HL-60 (cell line): ENCODE measurements at regions not wholly inside any gene's neighbourhood (a gene's known extent, or its start where the extent isn't known, plus 50 kb on each side); places are given as distances from the start of the nearest gene placed in this dataset.
"Not testable (repeated sequence)": the region's sequence is repeated elsewhere in the genome, so short reads cannot be mapped to it uniquely, and the experiment has no call there.

Source experiments
- DNase-seq, 2 experiments: peaks; one replicate each; pipeline ENCODE4 v3.0.0-alpha.2; 2010 to 2020; ENCODE audit warnings: low read depth in 1 of 2, low spot score in 1 of 2
- H3K27ac ChIP-seq: fragments of 250-450 bp; sonication (Bioruptor Pico); replicated peaks from 2 replicates; pipeline ENCODE4 v1.5.1; 2020; ENCODE audit warnings: mild to moderate bottlenecking, moderate library complexity
- H3K27me3 ChIP-seq: fragments of 250-450 bp; sonication (Bioruptor Pico); 2 replicates; pipeline ENCODE4 v1.5.1; 2021; ENCODE audit warnings: mild to moderate bottlenecking, moderate library complexity; ENCODE audit not compliant: insufficient read depth, poor library complexity, severe bottlenecking
- H3K4me3 ChIP-seq: replicated peaks from 2 replicates; pipeline ENCODE4 v1.5.1; 2011; ENCODE audit warnings: mild to moderate bottlenecking, control low read depth, low read length; ENCODE audit not compliant: insufficient read depth
- GABPA ChIP-seq: IDR thresholded peaks from 2 replicates; pipeline ENCODE4 v1.6.1; 2012; ENCODE audit warnings: low read depth
- POLR2AphosphoS5 ChIP-seq: IDR thresholded peaks from 2 replicates; pipeline ENCODE4 v1.6.1; 2012; ENCODE audit warnings: low read depth
- SPI1 ChIP-seq: IDR thresholded peaks from 2 replicates; pipeline ENCODE4 v1.6.1; 2012; ENCODE audit warnings: low read depth, mild to moderate bottlenecking, borderline replicate concordance
- TF ChIP-seq, protein P1 (sequence below): IDR thresholded peaks from one replicate; pipeline ENCODE4 v1.5.1; 2011; ENCODE audit warnings: low read length, control low read depth, inconsistent platforms; ENCODE audit not compliant: insufficient read depth
- TF ChIP-seq, protein P2 (sequence below): IDR thresholded peaks from 2 replicates; pipeline ENCODE4 v1.6.1; 2012; ENCODE audit warnings: low read depth; ENCODE audit not compliant: insufficient replicate concordance

DNA sequence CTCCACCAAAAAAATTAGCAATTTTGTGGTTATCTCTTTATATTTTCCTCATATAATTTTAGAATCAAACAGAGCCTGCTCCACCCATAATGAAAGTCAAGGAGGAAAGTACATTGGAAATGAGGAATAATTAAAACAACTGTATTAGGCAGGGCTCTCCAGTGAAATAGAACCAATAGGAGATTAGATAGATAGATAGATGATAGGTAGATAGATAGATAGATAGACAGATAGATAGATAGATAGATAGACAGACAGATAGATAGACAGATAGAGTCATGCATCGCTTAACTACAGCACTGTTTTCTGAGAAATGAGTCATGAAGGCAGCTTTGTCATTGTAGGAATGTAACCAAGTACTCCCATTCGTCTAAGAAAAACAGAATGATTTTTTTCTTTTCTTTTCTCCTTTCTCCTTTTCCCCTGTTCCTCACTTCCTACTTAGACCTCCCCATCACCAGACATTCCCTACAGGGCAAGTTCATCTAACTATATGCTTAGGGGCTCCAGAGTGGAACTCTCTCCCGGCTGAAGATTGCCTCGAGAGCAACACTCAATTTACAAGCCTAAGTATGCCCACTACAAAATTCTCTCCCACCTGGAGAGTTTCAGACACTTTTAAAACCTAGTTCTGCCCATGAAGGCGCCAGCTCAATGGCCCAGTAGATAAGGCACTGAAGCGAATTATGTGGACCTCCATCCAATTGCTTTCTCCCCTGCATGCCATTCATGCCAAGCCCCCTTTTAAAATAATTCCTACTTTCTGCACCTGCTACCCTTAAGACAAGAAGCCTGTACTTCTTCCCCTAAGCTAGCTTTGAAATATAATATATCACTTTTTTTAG, 53.3 kb upstream of the LIPC start:
- no peak for DNase-seq

DNA sequence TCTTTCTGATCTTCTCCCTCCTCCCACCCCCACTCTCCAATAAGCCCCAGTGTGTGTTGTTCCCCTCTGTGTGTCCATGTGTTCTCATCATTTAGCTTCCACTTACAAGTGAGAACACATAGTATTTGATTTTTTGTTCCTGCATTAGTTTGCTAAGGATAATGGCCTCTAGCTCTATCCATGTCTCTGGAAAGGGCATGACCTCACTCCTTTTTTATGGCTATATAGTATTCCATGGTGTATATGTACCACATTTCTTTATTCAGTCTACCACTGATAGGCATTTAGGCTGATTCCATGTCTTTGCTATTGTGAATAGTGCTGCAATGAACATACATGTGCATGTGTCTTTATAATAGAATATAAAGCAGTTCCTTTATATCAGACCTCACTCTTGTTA, 52.3 kb upstream of the LIPC start:
- not testable (repeated sequence) for H3K27me3 ChIP-seq, DNase-seq, H3K4me3 ChIP-seq, H3K27ac ChIP-seq

More for the DNA sequence above, 53.3 kb upstream of the LIPC start:
- no peaks in the 10 kb centered on the region for H3K27me3 ChIP-seq
- H3K27ac ChIP-seq: no peak overlapping the region
- TF ChIP-seq GABPA: no peak
- no peak for TF ChIP-seq SPI1
- TF ChIP-seq, protein P1, sequence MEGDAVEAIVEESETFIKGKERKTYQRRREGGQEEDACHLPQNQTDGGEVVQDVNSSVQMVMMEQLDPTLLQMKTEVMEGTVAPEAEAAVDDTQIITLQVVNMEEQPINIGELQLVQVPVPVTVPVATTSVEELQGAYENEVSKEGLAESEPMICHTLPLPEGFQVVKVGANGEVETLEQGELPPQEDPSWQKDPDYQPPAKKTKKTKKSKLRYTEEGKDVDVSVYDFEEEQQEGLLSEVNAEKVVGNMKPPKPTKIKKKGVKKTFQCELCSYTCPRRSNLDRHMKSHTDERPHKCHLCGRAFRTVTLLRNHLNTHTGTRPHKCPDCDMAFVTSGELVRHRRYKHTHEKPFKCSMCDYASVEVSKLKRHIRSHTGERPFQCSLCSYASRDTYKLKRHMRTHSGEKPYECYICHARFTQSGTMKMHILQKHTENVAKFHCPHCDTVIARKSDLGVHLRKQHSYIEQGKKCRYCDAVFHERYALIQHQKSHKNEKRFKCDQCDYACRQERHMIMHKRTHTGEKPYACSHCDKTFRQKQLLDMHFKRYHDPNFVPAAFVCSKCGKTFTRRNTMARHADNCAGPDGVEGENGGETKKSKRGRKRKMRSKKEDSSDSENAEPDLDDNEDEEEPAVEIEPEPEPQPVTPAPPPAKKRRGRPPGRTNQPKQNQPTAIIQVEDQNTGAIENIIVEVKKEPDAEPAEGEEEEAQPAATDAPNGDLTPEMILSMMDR: no peak
- TF ChIP-seq, protein P2, sequence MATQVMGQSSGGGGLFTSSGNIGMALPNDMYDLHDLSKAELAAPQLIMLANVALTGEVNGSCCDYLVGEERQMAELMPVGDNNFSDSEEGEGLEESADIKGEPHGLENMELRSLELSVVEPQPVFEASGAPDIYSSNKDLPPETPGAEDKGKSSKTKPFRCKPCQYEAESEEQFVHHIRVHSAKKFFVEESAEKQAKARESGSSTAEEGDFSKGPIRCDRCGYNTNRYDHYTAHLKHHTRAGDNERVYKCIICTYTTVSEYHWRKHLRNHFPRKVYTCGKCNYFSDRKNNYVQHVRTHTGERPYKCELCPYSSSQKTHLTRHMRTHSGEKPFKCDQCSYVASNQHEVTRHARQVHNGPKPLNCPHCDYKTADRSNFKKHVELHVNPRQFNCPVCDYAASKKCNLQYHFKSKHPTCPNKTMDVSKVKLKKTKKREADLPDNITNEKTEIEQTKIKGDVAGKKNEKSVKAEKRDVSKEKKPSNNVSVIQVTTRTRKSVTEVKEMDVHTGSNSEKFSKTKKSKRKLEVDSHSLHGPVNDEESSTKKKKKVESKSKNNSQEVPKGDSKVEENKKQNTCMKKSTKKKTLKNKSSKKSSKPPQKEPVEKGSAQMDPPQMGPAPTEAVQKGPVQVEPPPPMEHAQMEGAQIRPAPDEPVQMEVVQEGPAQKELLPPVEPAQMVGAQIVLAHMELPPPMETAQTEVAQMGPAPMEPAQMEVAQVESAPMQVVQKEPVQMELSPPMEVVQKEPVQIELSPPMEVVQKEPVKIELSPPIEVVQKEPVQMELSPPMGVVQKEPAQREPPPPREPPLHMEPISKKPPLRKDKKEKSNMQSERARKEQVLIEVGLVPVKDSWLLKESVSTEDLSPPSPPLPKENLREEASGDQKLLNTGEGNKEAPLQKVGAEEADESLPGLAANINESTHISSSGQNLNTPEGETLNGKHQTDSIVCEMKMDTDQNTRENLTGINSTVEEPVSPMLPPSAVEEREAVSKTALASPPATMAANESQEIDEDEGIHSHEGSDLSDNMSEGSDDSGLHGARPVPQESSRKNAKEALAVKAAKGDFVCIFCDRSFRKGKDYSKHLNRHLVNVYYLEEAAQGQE: no peak
- TF ChIP-seq POLR2AphosphoS5: no peak
- H3K4me3 ChIP-seq: no peak overlapping the region

DNA sequence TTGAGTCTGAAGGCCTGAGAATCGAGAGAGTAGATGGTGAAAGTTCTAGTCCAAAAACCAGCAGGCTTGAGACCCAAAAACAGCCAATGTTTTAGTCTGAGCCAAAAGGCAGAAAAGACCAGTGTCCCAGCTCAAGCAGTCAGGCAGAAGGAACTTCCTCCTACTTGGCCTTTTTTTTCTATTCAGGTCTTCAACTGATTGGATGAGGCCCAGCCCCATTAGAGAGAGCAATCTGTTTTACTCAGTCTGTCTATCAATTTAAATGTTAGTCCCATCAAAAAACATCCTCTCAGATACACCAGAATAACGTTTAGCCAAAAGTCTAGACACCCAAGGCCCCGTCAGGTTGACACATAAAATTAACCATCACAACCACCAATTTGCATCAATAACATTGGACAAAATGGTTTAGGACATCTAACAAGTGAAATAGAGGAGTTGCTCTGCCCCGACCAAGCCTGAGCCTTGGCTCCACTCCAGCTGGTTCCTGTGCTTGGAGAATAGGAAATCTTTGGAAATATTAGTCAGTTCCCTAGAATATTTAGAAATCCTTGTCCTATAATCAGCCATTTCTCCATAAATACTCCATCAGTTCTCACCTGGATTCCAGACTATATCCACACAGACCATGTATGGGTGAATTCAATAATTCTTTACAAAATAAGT, 51.4 kb upstream of the LIPC start:
- no peak overlapping the region for H3K27ac ChIP-seq
- H3K27me3 ChIP-seq: no peaks in the 10 kb centered on the region
- H3K4me3 ChIP-seq: no peak overlapping the region
- no peak for TF ChIP-seq GABPA
- TF ChIP-seq, protein P1: no peak
- no peak for TF ChIP-seq POLR2AphosphoS5
- no peak for TF ChIP-seq SPI1
- TF ChIP-seq, protein P2: no peak
- DNase-seq: no peak

DNA sequence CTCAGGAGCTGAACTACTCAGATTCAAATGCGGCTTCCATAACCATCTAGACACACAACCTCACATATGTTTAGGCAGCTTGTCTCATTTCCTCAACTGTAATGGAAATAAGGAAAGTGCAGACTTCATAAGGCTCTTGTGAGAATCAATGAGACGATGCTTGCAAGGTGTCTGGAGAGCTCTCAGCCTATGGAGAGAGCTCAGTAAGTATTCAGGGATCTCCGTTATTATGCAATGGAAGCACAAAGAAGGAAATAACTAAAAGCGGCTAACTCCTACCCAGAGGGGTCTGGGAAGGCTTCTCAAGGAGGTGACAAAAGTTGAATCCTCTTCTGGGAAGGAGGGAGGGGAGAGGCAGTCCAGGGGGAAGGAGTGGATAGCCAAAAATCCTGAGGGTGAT, 50.1 kb upstream of the LIPC start:
- no peak overlapping the region for H3K27ac ChIP-seq
- DNase-seq: no peak
- H3K27me3 ChIP-seq: no peaks in the 10 kb centered on the region
- TF ChIP-seq POLR2AphosphoS5 (no peak), SPI1 (no peak), GABPA (no peak)
- TF ChIP-seq, protein P2: no peak
- TF ChIP-seq, protein P1: no peak
- no peak overlapping the region for H3K4me3 ChIP-seq
